WTC11 (cell line): ENCODE measurements at regions not wholly inside any gene's neighbourhood (a gene's known extent, or its start where the extent isn't known, plus 50 kb on each side); places are given as distances from the start of the nearest gene placed in this dataset.

Source experiments
- ATAC-seq: fragments of 200-7000 bp; cut with Tn5 transposase; 2 replicates; pipeline ENCODE4 v1.10.0; 2021; ENCODE audit warnings: mild to moderate bottlenecking, moderate library complexity
- CTCF ChIA-PET: fragments of 300-600 bp; sonication (Branson Sonifier 250); formaldehyde crosslinking; loops from one replicate; lab custom pipeline; 2021; ENCODE audit warnings: antibody characterized with exemption; lab: Charles Lee
- POLR2A ChIA-PET: fragments of 350-600 bp; sonication (Branson Sonifier 250); formaldehyde crosslinking; loops from one replicate; lab custom pipeline; 2021; ENCODE audit warnings: antibody characterized with exemption; lab: Charles Lee
- DNase-seq: peaks from one replicate; pipeline ENCODE4 v3.0.0; 2021; ENCODE audit warnings: low spot score
- H3K27ac Mint-ChIP-seq: 2 replicates; pipeline ENCODE4 v1.8.0; 2021; ENCODE audit warnings: mixed read lengths
- H3K27me3 Mint-ChIP-seq: 2 replicates; pipeline ENCODE4 v1.8.0; 2021; ENCODE audit warnings: low read depth, mild to moderate bottlenecking, moderate library complexity, mixed read lengths
- H3K36me3 Mint-ChIP-seq: 2 replicates; pipeline ENCODE4 v1.8.0; 2021; ENCODE audit warnings: mixed read lengths
- H3K4me1 Mint-ChIP-seq: 2 replicates; pipeline ENCODE4 v1.8.0; 2022; ENCODE audit warnings: mixed read lengths
- H3K4me3 Mint-ChIP-seq: 2 replicates; pipeline ENCODE4 v1.8.0; 2021; ENCODE audit warnings: mild to moderate bottlenecking, moderate library complexity, mixed read lengths
- H3K9me3 Mint-ChIP-seq: 2 replicates; pipeline ENCODE4 v1.8.0; 2021; ENCODE audit warnings: mixed read lengths
- CREB1 ChIP-seq: sonication (generic); formaldehyde crosslinking; IDR thresholded peaks from 2 replicates; pipeline ENCODE4 v1.8.0; 2023; ENCODE audit warnings: mild to moderate bottlenecking, missing genetic modification reagents
- ERG ChIP-seq: fragments of 250-450 bp; sonication (Bioruptor Pico); IDR thresholded peaks from 2 replicates; pipeline ENCODE4 v1.8.0; 2021; ENCODE audit warnings: mild to moderate bottlenecking
- FOXP1 ChIP-seq: sonication (generic); formaldehyde crosslinking; IDR thresholded peaks from 2 replicates; pipeline ENCODE4 v1.8.0; 2022; ENCODE audit warnings: missing genetic modification reagents, mild to moderate bottlenecking, moderate library complexity, borderline replicate concordance
- JAZF1 ChIP-seq: fragments of 250-450 bp; sonication (Bioruptor Pico); IDR thresholded peaks from 2 replicates; pipeline ENCODE4 v1.9.0; 2021; ENCODE audit warnings: moderate library complexity, mild to moderate bottlenecking, inconsistent platforms
- JUN ChIP-seq: sonication (generic); formaldehyde crosslinking; IDR thresholded peaks from 2 replicates; pipeline ENCODE4 v1.8.0; 2023; ENCODE audit warnings: mild to moderate bottlenecking, missing genetic modification reagents
- MLX ChIP-seq: sonication (generic); formaldehyde crosslinking; IDR thresholded peaks from 2 replicates; pipeline ENCODE4 v1.8.1; 2023; ENCODE audit warnings: mild to moderate bottlenecking, missing genetic modification reagents, moderate library complexity
- NR2C2 ChIP-seq: sonication (generic); formaldehyde crosslinking; IDR thresholded peaks from 2 replicates; pipeline ENCODE4 v1.8.0; 2022; ENCODE audit warnings: mild to moderate bottlenecking, missing genetic modification reagents
- RELA ChIP-seq: sonication (generic); formaldehyde crosslinking; IDR thresholded peaks from 2 replicates; pipeline ENCODE4 v1.8.1; 2022; ENCODE audit warnings: missing genetic modification reagents, mild to moderate bottlenecking, borderline replicate concordance
- STAT6 ChIP-seq: sonication (generic); formaldehyde crosslinking; conservative IDR thresholded peaks from 2 replicates; pipeline ENCODE4 v1.8.1; 2023; ENCODE audit warnings: mild to moderate bottlenecking, low read depth, missing genetic modification reagents, moderate library complexity
- TEAD1 ChIP-seq: sonication (generic); formaldehyde crosslinking; IDR thresholded peaks from 2 replicates; pipeline ENCODE4 v1.8.0; 2022; ENCODE audit warnings: mild to moderate bottlenecking, missing genetic modification reagents
- TP53 ChIP-seq: sonication (generic); formaldehyde crosslinking; IDR thresholded peaks from 2 replicates; pipeline ENCODE4 v1.8.1; 2023; ENCODE audit warnings: mild to moderate bottlenecking, missing genetic modification reagents
- ZNF219 ChIP-seq: sonication (generic); formaldehyde crosslinking; IDR thresholded peaks from 2 replicates; pipeline ENCODE4 v1.8.0; 2023; ENCODE audit warnings: missing genetic modification reagents, mild to moderate bottlenecking, borderline replicate concordance
- ZNF317 ChIP-seq: sonication (generic); formaldehyde crosslinking; IDR thresholded peaks from 2 replicates; pipeline ENCODE4 v1.8.1; 2023; ENCODE audit warnings: low read depth, mild to moderate bottlenecking, moderate library complexity, missing genetic modification reagents, borderline replicate concordance
- ZNF416 ChIP-seq: fragments of 250-450 bp; sonication (Bioruptor Pico); IDR thresholded peaks from 2 replicates; pipeline ENCODE4 v1.9.0; 2021; ENCODE audit warnings: mild to moderate bottlenecking, inconsistent platforms
- ZNF671 ChIP-seq: fragments of 250-450 bp; sonication (Bioruptor Pico); IDR thresholded peaks from 2 replicates; pipeline ENCODE4 v1.8.0; 2021; ENCODE audit warnings: mild to moderate bottlenecking
- TF ChIP-seq, protein P1 (sequence below): sonication (generic); formaldehyde crosslinking; IDR thresholded peaks from 2 replicates; pipeline ENCODE4 v1.8.1; 2022; ENCODE audit warnings: low read depth, missing genetic modification reagents, borderline replicate concordance
- TF ChIP-seq, protein P2 (sequence below): fragments of 250-450 bp; sonication (Bioruptor Pico); IDR thresholded peaks from 2 replicates; pipeline ENCODE4 v1.9.0; 2021; ENCODE audit warnings: moderate library complexity, mild to moderate bottlenecking, inconsistent platforms, borderline replicate concordance
- TF ChIP-seq, protein P3 (sequence below): fragments of 250-450 bp; sonication (Bioruptor Pico); IDR thresholded peaks from 2 replicates; pipeline ENCODE4 v1.9.0; 2021; ENCODE audit warnings: mild to moderate bottlenecking, borderline replicate concordance
- TF ChIP-seq, protein P4 (sequence below): fragments of 200-600 bp; IDR thresholded peaks from 2 replicates; pipeline ENCODE4 v1.8.0; 2022; ENCODE audit warnings: antibody characterized with exemption

DNA sequence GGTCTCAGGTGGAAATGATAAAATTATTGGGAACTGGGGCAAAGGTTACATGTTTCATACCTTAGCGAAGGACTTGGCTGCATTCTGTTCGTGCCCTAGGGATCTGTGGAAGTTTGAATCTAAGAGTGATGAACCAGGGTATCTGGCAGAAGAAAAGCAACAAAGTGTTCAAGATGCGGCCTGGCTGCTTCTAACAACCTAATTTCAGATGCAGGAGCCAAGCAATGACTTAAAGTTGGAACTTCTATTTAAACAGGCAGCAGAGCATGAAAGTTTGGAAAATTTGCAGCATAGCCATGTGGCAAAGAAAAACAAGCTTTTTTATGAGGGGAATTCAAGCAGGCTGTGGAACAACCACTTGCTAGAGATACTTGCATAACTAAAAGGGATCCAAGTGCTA lies 73.5 kb downstream of the CD24 start:
- POLR2A ChIA-PET = no interaction called here
- H3K4me3 Mint-ChIP-seq = no peak overlapping the region
- peaks cover 34% of the 10 kb centered on the region for H3K4me1 Mint-ChIP-seq
- CTCF ChIA-PET = no interaction called here
- H3K9me3 Mint-ChIP-seq = peaks cover 65% of the 10 kb centered on the region
- no peak for DNase-seq
- peaks cover 58% of the 10 kb centered on the region for H3K36me3 Mint-ChIP-seq
- no peaks in the 10 kb centered on the region; the same call in 1 of the 2 replicates for H3K27me3 Mint-ChIP-seq
- TF ChIP-seq TEAD1 (CRISPR knock-in tag) = no peak
- TF ChIP-seq CREB1 (CRISPR knock-in tag) = no peak
- no peak for TF ChIP-seq ZNF416 (CRISPR knock-in tag)
- TF ChIP-seq STAT6 (CRISPR knock-in tag) = no peak
- no peak for TF ChIP-seq NR2C2 (CRISPR knock-in tag)
- no peak for TF ChIP-seq RELA (CRISPR knock-in tag)
- TF ChIP-seq ZNF317 (CRISPR knock-in tag) = no peak
- TF ChIP-seq ZNF219 = no peak
- ATAC-seq = no peak
- H3K27ac Mint-ChIP-seq = no peak overlapping the region

- Mint-ChIP-seq H3K4me3 (no peak overlapping the region), H3K4me1 (peaks cover 44% of the 10 kb centered on the region), H3K27me3 (no peaks in the 10 kb centered on the region; the same call in 1 of the 2 replicates), H3K9me3 (peaks cover 60% of the 10 kb centered on the region), H3K27ac (no peak overlapping the region), H3K36me3 (peaks cover 53% of the 10 kb centered on the region)
- DNase-seq = no peak
- POLR2A ChIA-PET = no interaction called here
- ATAC-seq = no peak
- CTCF ChIA-PET = no interaction called here
- TF ChIP-seq JAZF1 (CRISPR knock-in tag) (no peak), JUN (CRISPR knock-in tag) (no peak), MLX (CRISPR knock-in tag) (no peak)
- TF ChIP-seq, protein P1, sequence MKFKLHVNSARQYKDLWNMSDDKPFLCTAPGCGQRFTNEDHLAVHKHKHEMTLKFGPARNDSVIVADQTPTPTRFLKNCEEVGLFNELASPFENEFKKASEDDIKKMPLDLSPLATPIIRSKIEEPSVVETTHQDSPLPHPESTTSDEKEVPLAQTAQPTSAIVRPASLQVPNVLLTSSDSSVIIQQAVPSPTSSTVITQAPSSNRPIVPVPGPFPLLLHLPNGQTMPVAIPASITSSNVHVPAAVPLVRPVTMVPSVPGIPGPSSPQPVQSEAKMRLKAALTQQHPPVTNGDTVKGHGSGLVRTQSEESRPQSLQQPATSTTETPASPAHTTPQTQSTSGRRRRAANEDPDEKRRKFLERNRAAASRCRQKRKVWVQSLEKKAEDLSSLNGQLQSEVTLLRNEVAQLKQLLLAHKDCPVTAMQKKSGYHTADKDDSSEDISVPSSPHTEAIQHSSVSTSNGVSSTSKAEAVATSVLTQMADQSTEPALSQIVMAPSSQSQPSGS (CRISPR knock-in tag) = no peak
Observed at GRCh38 chr6:106899697-106900096, 74.8 kb downstream of the CD24 start.

DNA sequence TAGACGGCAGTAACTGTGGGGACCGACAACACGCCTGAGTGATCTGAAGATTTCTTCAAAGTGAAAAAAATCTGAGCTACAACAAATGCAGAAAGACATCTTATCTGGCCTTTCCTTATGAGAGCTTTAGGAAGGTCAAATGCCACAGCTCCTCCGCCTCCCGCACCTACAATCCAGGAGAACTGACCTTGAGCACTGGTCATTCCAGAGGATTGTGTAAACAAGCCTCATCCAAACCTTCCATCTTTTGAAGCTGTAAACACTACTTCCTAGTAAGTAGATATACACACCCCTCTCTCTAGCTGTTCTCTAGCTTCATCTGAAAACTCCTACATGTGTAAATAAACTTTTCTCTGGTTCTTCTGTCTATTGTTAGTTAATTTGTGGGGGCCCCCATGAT lies 76.9 kb downstream of the CD24 start:
- no peak for DNase-seq
- Mint-ChIP-seq H3K9me3 (peaks cover 43% of the 10 kb centered on the region), H3K4me3 (no peak overlapping the region), H3K27ac (no peak overlapping the region), H3K36me3 (peaks cover 31% of the 10 kb centered on the region), H3K27me3 (no peaks in the 10 kb centered on the region; the same call in 1 of the 2 replicates), H3K4me1 (peaks cover 32% of the 10 kb centered on the region)
- no peak for ATAC-seq
- ChIA-PET POLR2A (interaction anchor here (0.7 kb wide), 1 partner anchor 75 kb away, joined by 3 read pairs; no protein-coding TSS in a partner anchor), CTCF (no interaction called here)
- TF ChIP-seq TP53 = no peak
- no peak for TF ChIP-seq ERG (CRISPR knock-in tag)
- no peak for TF ChIP-seq ZNF671 (CRISPR knock-in tag)
- no peak for TF ChIP-seq FOXP1 (CRISPR knock-in tag)
- TF ChIP-seq, protein P2, sequence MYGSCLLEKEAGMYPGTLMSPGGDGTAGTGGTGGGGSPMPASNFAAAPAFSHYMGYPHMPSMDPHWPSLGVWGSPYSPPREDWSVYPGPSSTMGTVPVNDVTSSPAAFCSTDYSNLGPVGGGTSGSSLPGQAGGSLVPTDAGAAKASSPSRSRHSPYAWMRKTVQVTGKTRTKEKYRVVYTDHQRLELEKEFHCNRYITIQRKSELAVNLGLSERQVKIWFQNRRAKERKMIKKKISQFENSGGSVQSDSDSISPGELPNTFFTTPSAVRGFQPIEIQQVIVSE (CRISPR knock-in tag) = no peak
- TF ChIP-seq, protein P3, sequence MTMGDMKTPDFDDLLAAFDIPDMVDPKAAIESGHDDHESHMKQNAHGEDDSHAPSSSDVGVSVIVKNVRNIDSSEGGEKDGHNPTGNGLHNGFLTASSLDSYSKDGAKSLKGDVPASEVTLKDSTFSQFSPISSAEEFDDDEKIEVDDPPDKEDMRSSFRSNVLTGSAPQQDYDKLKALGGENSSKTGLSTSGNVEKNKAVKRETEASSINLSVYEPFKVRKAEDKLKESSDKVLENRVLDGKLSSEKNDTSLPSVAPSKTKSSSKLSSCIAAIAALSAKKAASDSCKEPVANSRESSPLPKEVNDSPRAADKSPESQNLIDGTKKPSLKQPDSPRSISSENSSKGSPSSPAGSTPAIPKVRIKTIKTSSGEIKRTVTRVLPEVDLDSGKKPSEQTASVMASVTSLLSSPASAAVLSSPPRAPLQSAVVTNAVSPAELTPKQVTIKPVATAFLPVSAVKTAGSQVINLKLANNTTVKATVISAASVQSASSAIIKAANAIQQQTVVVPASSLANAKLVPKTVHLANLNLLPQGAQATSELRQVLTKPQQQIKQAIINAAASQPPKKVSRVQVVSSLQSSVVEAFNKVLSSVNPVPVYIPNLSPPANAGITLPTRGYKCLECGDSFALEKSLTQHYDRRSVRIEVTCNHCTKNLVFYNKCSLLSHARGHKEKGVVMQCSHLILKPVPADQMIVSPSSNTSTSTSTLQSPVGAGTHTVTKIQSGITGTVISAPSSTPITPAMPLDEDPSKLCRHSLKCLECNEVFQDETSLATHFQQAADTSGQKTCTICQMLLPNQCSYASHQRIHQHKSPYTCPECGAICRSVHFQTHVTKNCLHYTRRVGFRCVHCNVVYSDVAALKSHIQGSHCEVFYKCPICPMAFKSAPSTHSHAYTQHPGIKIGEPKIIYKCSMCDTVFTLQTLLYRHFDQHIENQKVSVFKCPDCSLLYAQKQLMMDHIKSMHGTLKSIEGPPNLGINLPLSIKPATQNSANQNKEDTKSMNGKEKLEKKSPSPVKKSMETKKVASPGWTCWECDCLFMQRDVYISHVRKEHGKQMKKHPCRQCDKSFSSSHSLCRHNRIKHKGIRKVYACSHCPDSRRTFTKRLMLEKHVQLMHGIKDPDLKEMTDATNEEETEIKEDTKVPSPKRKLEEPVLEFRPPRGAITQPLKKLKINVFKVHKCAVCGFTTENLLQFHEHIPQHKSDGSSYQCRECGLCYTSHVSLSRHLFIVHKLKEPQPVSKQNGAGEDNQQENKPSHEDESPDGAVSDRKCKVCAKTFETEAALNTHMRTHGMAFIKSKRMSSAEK = no peak
- TF ChIP-seq, protein P4, sequence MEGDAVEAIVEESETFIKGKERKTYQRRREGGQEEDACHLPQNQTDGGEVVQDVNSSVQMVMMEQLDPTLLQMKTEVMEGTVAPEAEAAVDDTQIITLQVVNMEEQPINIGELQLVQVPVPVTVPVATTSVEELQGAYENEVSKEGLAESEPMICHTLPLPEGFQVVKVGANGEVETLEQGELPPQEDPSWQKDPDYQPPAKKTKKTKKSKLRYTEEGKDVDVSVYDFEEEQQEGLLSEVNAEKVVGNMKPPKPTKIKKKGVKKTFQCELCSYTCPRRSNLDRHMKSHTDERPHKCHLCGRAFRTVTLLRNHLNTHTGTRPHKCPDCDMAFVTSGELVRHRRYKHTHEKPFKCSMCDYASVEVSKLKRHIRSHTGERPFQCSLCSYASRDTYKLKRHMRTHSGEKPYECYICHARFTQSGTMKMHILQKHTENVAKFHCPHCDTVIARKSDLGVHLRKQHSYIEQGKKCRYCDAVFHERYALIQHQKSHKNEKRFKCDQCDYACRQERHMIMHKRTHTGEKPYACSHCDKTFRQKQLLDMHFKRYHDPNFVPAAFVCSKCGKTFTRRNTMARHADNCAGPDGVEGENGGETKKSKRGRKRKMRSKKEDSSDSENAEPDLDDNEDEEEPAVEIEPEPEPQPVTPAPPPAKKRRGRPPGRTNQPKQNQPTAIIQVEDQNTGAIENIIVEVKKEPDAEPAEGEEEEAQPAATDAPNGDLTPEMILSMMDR = no peak
